ENCODE measurements at regions not wholly inside any gene's neighbourhood (a gene's known extent, or its start where the extent isn't known, plus 50 kb on each side); places are given as distances from the start of the nearest gene placed in this dataset.

DNA sequence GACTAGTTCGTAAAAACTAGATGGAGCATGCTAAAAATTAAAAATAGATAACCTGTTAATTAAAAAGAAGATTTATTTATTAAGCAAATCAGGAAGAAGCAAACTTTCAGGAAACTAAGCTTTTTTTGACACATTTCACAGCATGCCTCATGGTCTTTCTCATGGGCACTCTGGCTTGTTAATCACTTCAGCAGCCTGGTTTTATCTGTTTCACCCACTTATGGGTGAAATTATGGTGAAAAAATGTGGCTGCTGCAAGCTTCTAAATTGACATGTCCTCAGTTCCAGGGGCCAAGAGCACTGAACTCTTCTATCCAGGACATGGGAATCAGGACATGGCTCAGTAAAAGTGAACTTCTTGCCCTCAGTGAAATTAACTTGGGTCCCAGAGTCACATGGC, 468.6 kb upstream of the SYT1 start:
- Mint-ChIP-seq H3K36me3 (ENCODE audit: low read depth) (no peaks in the 10 kb centered on the region), H3K27ac (no peak overlapping the region), H3K4me1 (ENCODE audit: low read depth) (peaks cover 7% of the 10 kb centered on the region; the same call in 1 of the 2 replicates), H3K4me3 (no peak overlapping the region), H3K9me3 (no peaks in the 10 kb centered on the region), H3K27me3 (ENCODE audit: insufficient read depth) (no peaks in the 10 kb centered on the region; the same call in 1 of the 2 replicates)
- TF ChIP-seq, protein P1, sequence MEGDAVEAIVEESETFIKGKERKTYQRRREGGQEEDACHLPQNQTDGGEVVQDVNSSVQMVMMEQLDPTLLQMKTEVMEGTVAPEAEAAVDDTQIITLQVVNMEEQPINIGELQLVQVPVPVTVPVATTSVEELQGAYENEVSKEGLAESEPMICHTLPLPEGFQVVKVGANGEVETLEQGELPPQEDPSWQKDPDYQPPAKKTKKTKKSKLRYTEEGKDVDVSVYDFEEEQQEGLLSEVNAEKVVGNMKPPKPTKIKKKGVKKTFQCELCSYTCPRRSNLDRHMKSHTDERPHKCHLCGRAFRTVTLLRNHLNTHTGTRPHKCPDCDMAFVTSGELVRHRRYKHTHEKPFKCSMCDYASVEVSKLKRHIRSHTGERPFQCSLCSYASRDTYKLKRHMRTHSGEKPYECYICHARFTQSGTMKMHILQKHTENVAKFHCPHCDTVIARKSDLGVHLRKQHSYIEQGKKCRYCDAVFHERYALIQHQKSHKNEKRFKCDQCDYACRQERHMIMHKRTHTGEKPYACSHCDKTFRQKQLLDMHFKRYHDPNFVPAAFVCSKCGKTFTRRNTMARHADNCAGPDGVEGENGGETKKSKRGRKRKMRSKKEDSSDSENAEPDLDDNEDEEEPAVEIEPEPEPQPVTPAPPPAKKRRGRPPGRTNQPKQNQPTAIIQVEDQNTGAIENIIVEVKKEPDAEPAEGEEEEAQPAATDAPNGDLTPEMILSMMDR (IDR thresholded peaks at IDR 0.05), result no peak
- no peak for DNase-seq

DNA sequence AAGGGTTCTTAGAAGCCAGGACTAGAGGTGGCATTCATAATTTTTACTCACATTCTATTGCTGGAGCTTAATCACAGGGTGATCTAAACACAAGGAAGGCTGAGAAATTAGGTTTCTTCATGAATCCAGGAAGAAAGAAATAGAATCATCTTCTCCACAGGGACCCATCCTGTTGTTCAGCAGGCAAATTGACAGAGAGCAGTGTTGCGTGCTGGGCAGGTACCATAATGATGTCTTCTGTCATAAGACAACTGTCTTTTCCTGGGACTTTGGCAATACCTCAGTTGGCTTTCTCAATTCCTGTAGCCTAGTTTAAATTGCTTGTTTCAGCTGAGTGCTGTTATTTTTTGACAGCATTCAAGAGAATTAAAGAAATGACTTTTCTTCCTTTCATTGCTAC, 468.0 kb upstream of the SYT1 start:
- Mint-ChIP-seq H3K27ac (no peak overlapping the region), H3K27me3 (ENCODE audit: insufficient read depth) (no peaks in the 10 kb centered on the region; the same call in 1 of the 2 replicates), H3K4me1 (ENCODE audit: low read depth) (peaks cover 7% of the 10 kb centered on the region; the same call in 1 of the 2 replicates), H3K9me3 (no peaks in the 10 kb centered on the region), H3K36me3 (ENCODE audit: low read depth) (no peaks in the 10 kb centered on the region), H3K4me3 (no peak overlapping the region)
- TF ChIP-seq, protein P1 (IDR thresholded peaks at IDR 0.05), result no peak
- no peak for DNase-seq

DNA sequence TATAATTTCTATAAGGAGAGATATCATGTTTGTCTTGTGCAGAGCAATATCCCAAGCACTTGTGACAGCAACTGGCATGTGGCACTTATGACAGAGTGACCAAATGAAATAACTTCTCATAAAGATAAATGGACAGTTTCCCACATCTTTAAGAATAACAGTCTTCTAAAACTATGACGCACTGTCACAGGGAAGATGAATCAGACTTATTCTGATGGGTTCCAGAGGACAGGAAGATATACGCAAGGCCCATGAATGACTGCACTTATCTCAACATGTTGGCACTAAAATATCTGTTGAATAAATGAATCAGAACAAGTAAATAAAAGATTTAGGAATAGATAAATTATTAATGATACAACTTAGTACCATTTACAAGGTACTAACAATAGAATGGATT, 465.8 kb upstream of the SYT1 start:
- H3K36me3 Mint-ChIP-seq (ENCODE audit: low read depth), result no peaks in the 10 kb centered on the region
- H3K27me3 Mint-ChIP-seq (ENCODE audit: insufficient read depth), result no peaks in the 10 kb centered on the region; the same call in 1 of the 2 replicates
- DNase-seq, result no peak
- peaks cover 13% of the 10 kb centered on the region for H3K4me1 Mint-ChIP-seq (ENCODE audit: low read depth)
- H3K27ac Mint-ChIP-seq, result no peak overlapping the region
- H3K4me3 Mint-ChIP-seq, result no peak overlapping the region
- H3K9me3 Mint-ChIP-seq, result no peaks in the 10 kb centered on the region
- TF ChIP-seq, protein P1 (IDR thresholded peaks at IDR 0.05), result no peak

DNA sequence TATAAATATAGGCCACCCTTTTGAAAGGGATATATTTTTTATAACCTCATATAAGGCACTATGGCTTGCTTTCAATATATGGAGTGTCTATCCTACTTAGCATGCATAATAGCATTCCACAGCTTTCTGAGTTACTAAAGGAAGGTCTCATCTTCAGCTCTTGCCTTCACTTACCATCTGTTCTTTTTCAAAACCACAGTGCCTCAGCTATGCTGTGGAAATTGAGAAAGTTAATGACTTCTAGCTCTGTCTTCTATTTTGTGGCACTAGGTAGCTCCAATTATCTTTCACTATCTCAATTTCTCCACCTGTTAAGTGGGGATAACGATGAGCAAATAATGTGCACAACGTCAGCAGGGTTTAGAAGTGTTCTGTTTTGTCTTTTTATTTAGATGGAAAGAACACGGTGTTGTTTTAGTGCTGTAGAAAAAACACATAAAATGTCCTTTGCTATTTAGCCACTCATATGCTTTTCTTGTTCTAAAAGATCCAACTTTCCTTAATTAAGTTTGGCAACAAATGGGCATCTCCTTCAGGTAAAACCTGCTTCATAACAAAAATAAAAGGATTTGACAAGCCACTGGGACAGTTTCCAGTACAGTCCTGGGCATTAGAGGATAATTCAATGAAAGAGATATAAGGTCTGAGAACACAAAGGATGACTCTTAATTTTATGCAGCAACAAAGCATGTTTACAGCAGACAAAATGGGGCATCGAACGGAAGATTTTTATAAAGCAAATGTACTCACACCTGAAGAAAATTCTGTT, 462.0 kb upstream of the SYT1 start:
- Mint-ChIP-seq H3K4me3 (no peak overlapping the region), H3K27ac (no peak overlapping the region), H3K4me1 (ENCODE audit: low read depth) (peaks cover 28% of the 10 kb centered on the region), H3K27me3 (ENCODE audit: insufficient read depth) (no peaks in the 10 kb centered on the region; the same call in 1 of the 2 replicates), H3K9me3 (no peaks in the 10 kb centered on the region), H3K36me3 (ENCODE audit: low read depth) (no peaks in the 10 kb centered on the region)
- no peak for DNase-seq
- TF ChIP-seq, protein P1 (IDR thresholded peaks at IDR 0.05), result no peak

DNA sequence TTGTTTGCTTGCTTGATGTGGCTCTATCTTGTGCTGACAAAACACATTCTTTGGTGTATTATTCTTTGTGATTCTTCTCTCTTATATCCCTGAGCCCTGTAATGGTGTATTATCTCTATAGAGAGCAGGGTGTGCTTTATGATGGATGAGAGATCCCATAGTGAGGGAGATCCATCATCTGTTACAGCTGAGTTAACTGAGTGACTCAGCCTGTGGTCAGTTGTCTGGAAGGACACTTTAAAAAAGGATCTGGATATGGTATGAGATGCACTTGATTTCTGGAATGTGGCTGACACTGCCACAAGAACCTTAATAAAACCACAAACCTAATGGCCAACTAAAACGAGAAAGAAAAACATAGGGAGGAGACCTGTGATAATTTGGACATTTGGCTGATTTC, 461.4 kb upstream of the SYT1 start:
- Mint-ChIP-seq H3K27ac (no peak overlapping the region), H3K4me1 (ENCODE audit: low read depth) (peaks cover 28% of the 10 kb centered on the region), H3K4me3 (no peak overlapping the region), H3K9me3 (no peaks in the 10 kb centered on the region), H3K36me3 (ENCODE audit: low read depth) (no peaks in the 10 kb centered on the region), H3K27me3 (ENCODE audit: insufficient read depth) (no peaks in the 10 kb centered on the region; the same call in 1 of the 2 replicates)
- TF ChIP-seq, protein P1 (IDR thresholded peaks at IDR 0.05), result no peak
- peak; percentile 61 for DNase-seq

Measured in HFFc6 (cell line).